ENCODE measurements at regions not wholly inside any gene's neighbourhood (a gene's known extent, or its start where the extent isn't known, plus 50 kb on each side); places are given as distances from the start of the nearest gene placed in this dataset.

- Histone ChIP-seq H3K79me1 (ENCODE audit: insufficient read depth, low read depth, low read length, poor library complexity, severe bottlenecking) (no peaks in the 10 kb centered on the region), H3K4ac (ENCODE audit: low read depth, low read length) (no peak overlapping the region), H2BK5ac (ENCODE audit: insufficient read length, low read length) (no peak overlapping the region), H4K5ac (ENCODE audit: insufficient read length, low read depth, low read length) (no peak overlapping the region), H3K56ac (ENCODE audit: insufficient read length, low read depth, low read length) (no peak overlapping the region), H4K8ac (replicated peaks; ENCODE audit: insufficient read length, low read depth, low read length) (no peak overlapping the region), H3K9me3 (ENCODE audit: control insufficient read depth, low read depth, low read length) (no peaks in the 10 kb centered on the region), H3K23ac (ENCODE audit: insufficient read length, low read depth, low read length) (no peak overlapping the region), H3K9ac (ENCODE audit: extremely low read depth, insufficient read length, low read length) (no peak overlapping the region), H2BK20ac (ENCODE audit: low read depth, low read length, poor library complexity, severe bottlenecking) (no peak overlapping the region), H2BK12ac (ENCODE audit: insufficient read length, low read depth, low read length) (no peak overlapping the region), H2BK120ac (ENCODE audit: low read depth, low read length, poor library complexity, severe bottlenecking) (no peak overlapping the region), H2AK5ac (ENCODE audit: insufficient read length, low read length) (no peak overlapping the region), H3K79me2 (ENCODE audit: insufficient read depth, low read length) (no peaks in the 10 kb centered on the region), H3K4me1 (ENCODE audit: insufficient read depth, low read length) (peaks cover 2% of the 10 kb centered on the region; the same call in 1 of the 2 replicates), H3T11ph (ENCODE audit: low read length) (no peak overlapping the region), H3K23me2 (ENCODE audit: insufficient read length, low read depth, low read length, poor library complexity, severe bottlenecking) (no peaks in the 10 kb centered on the region), H3K18ac (ENCODE audit: insufficient read length, low read depth, low read length) (no peak overlapping the region), H2AFZ (ENCODE audit: low read length) (no peak overlapping the region), H3K14ac (ENCODE audit: insufficient read depth, low read length) (no peak overlapping the region; the same call in 1 of the 2 replicates), H4K91ac (ENCODE audit: insufficient read length, low read depth, low read length) (no peak overlapping the region), H3K27ac (ENCODE audit: insufficient read length, low read depth, low read length) (no peak overlapping the region), H3K4me2 (ENCODE audit: insufficient read depth, insufficient read length, low read length) (no peak overlapping the region), H4K20me1 (ENCODE audit: control insufficient read depth, insufficient read depth, insufficient read length) (no peaks in the 10 kb centered on the region), H3K27me3 (ENCODE audit: insufficient read depth, low read length) (no peaks in the 10 kb centered on the region), H2BK15ac (ENCODE audit: low read depth, low read length) (no peak overlapping the region)
- TF ChIP-seq CTCF (conservative IDR thresholded peaks at IDR 0.05) = no peak
- no peak overlapping the region for H3K27ac Mint-ChIP-seq
- H3K36me3 Mint-ChIP-seq (ENCODE audit: insufficient read depth in 1 of 3, low read depth in 3 of 3) = no peaks in the 10 kb centered on the region; a peak in 1 of 7 replicates
- no peaks in the 10 kb centered on the region for H3K4me1 Mint-ChIP-seq
- H3K9me3 Mint-ChIP-seq = peaks cover 0 to 3% of the 10 kb centered on the region in 2 experiments; a peak in 2 of 5 replicates
- no peak overlapping the region for H3K4me3 Mint-ChIP-seq
- no CpG with 5 or more reads among the region's 1 CpG for WGBS (ENCODE audit: extremely low coverage, insufficient read length, low lambda C conversion rate)
- no peaks in the 10 kb centered on the region for H3K27me3 Mint-ChIP-seq (ENCODE audit: low read depth)
- no peak for DNase-seq
Measured at GRCh38 chr10:29873941-29874484, 185.4 kb downstream of the JCAD start.
